ENCODE measurements at regions not wholly inside any gene's neighbourhood (a gene's known extent, or its start where the extent isn't known, plus 50 kb on each side); places are given as distances from the start of the nearest gene placed in this dataset.

DNA sequence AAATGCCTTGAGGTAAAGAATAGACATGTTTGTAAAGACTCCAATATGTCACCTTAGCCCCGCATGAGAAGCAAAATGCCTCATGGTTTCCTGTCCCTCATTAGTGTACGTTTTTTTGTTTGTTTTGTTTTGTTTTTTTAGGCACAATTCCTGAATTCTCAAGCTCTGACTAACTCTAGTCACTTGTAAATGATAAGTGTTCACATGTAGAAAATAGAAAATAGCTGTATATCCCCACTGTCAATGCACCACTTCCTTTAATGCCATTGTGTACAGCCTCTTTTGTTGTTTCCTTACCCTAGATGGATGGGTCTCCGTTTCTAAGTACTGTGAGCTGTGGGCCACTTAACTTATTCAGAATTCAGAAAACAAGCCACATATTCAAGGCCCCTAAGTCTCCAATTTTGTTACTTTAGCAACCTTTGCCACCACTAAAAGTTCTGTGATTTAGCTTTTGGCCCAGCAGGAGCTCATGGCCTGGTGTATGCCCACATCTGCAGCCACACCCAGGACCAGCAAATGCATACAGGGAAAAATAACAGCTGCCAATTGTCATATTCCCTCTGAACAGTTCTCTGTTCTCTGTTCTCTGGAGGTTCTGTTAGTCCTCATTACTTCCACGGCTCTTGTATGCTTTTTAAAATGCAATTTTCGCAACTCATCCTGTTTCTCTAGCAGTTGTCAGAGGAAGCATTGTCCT is 655.5 kb downstream of the GBE1 start:
- Histone ChIP-seq H3K4me1 (replicated peaks in 1 of 2; ENCODE audit: control insufficient read depth in 2 of 2, insufficient read depth in 2 of 2, low read length in 2 of 2) (no peaks in the 10 kb centered on the region), H3K9ac (ENCODE audit: insufficient read depth in 1 of 2, low read depth in 2 of 2, low read length in 2 of 2) (no peak overlapping the region), H4K20me1 (replicated peaks; ENCODE audit: control insufficient read depth, insufficient read depth, low read length) (no peaks in the 10 kb centered on the region), H3K9me3 (replicated peaks; ENCODE audit: control insufficient read depth, insufficient read depth, low read depth, low read length) (no peaks in the 10 kb centered on the region), H3K79me2 (ENCODE audit: control insufficient read depth, insufficient read depth, low read length) (no peaks in the 10 kb centered on the region), H3K27ac (ENCODE audit: extremely low read depth, low read depth, low read length) (no peak overlapping the region), H2AFZ (ENCODE audit: low read depth, low read length) (no peak overlapping the region), H3K4me3 (no peak overlapping the region), H3K27me3 (ENCODE audit: control insufficient read depth in 2 of 2, insufficient read depth in 2 of 2, low read length in 2 of 2) (no peaks in the 10 kb centered on the region), H3K4me2 (ENCODE audit: insufficient read depth, low read length) (no peak overlapping the region), H3K9me1 (ENCODE audit: control insufficient read depth, insufficient read depth, low read length) (no peaks in the 10 kb centered on the region), H3K36me3 (ENCODE audit: control insufficient read depth, insufficient read depth, low read length) (no peaks in the 10 kb centered on the region)
- WGBS (ENCODE audit: insufficient coverage, low coverage, missing lambda C conversion rate), result 3% methylated on average over 5 of the region's 5 CpGs
- POLR2A ChIA-PET, result no interaction called here
- DNase-seq (ENCODE audit: extremely low read depth in 1 of 4, low spot score in 3 of 4) (no peak), FAIRE-seq (no peak), ATAC-seq (no peak)
- in situ Hi-C loops (cut with MboI) (no loop called here), intact Hi-C loops (cut with micrococcal nuclease) (no loop called here)
- CTCF ChIA-PET (ENCODE audit: low intra/inter-chr PET ratio), result no interaction called here
- TF ChIP-seq, protein P1, sequence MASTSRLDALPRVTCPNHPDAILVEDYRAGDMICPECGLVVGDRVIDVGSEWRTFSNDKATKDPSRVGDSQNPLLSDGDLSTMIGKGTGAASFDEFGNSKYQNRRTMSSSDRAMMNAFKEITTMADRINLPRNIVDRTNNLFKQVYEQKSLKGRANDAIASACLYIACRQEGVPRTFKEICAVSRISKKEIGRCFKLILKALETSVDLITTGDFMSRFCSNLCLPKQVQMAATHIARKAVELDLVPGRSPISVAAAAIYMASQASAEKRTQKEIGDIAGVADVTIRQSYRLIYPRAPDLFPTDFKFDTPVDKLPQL (IDR thresholded peaks at IDR 0.05; ENCODE audit: extremely low read depth, insufficient read length), result no peak
- TF ChIP-seq POLR3A (IDR thresholded peaks at IDR 0.05; ENCODE audit: borderline replicate concordance, extremely low read depth, insufficient read depth, insufficient read length), result no peak
- no peak for TF ChIP-seq POLR2AphosphoS5 (IDR thresholded peaks at IDR 0.05; ENCODE audit: control insufficient read depth, insufficient read depth, low read depth, low read length)
- TF ChIP-seq SP1 (CRISPR knock-in tag; IDR thresholded peaks at IDR 0.05), result no peak
- no peak for TF ChIP-seq ZNF282 (CRISPR knock-in tag; IDR thresholded peaks at IDR 0.05)
- TF ChIP-seq TAF7 (tag; IDR thresholded peaks at IDR 0.05), result no peak
- TF ChIP-seq PCBP2 (IDR thresholded peaks at IDR 0.05; ENCODE audit: low read depth, low read length, poor library complexity, severe bottlenecking), result no peak
- TF ChIP-seq, protein P2, sequence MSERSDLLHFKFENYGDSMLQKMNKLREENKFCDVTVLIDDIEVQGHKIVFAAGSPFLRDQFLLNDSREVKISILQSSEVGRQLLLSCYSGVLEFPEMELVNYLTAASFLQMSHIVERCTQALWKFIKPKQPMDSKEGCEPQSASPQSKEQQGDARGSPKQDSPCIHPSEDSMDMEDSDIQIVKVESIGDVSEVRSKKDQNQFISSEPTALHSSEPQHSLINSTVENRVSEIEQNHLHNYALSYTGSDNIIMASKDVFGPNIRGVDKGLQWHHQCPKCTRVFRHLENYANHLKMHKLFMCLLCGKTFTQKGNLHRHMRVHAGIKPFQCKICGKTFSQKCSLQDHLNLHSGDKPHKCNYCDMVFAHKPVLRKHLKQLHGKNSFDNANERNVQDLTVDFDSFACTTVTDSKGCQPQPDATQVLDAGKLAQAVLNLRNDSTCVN (CRISPR knock-in tag; IDR thresholded peaks at IDR 0.05), result no peak
- BruUV-seq (replicated peaks), result no TSS peak

Data from K562 (cell line).